Stimulated activated naive CD4-positive, alpha-beta T cell (primary cell): ENCODE measurements at regions not wholly inside any gene's neighbourhood (a gene's known extent, or its start where the extent isn't known, plus 50 kb on each side); places are given as distances from the start of the nearest gene placed in this dataset.

ENCODE experiments used
- DNase-seq, 6 experiments: peaks; one replicate each; lab custom pipeline; 2025; lab: John Stamatoyannopoulos, UW

DNA sequence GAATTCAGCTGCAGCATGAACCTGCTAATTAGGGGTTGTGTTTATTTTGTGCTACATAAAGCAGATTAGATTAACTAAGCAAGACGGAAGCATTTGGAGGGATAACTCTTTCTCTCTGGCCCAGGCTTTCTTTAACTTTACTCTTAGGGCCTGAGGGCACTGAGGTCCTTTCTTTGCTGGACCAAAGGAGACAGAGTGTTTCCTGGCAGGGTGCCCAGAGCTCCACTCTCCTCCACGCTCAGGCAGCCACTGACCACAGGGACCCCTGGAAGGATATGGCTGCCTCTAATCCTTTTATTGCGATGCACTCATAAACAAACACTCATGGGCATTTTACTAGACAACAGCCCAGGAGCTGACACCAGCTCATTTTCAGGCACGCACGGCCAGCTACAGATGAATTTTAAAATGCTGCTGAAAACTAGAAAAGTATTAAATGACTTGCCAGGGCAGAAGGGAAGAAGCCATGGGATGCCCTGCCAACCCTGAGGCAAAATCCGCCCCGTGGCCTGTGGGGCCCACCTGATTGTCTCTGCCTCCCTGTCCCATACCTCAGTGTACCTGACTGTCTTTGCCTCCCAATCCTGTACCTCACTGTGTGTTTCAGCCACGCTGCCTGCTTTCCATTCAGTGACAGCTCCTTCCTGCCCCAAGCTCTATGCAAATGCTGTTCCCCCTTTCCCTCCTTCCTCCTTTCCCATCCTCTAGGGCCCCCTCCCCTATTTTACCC is 192.6 kb upstream of the NAV2 start:
- no peak for DNase-seq

- DNase-seq, result no peak
Observed at GRCh38 chr11:19519353-19519752, 193.3 kb upstream of the NAV2 start.

GRCh38 chr11:19513253-19513652 is 199.4 kb upstream of the NAV2 start:
- no peak for DNase-seq

- no peak for DNase-seq
Observed at GRCh38 chr11:19512618-19513017, 200.0 kb upstream of the NAV2 start.

DNA sequence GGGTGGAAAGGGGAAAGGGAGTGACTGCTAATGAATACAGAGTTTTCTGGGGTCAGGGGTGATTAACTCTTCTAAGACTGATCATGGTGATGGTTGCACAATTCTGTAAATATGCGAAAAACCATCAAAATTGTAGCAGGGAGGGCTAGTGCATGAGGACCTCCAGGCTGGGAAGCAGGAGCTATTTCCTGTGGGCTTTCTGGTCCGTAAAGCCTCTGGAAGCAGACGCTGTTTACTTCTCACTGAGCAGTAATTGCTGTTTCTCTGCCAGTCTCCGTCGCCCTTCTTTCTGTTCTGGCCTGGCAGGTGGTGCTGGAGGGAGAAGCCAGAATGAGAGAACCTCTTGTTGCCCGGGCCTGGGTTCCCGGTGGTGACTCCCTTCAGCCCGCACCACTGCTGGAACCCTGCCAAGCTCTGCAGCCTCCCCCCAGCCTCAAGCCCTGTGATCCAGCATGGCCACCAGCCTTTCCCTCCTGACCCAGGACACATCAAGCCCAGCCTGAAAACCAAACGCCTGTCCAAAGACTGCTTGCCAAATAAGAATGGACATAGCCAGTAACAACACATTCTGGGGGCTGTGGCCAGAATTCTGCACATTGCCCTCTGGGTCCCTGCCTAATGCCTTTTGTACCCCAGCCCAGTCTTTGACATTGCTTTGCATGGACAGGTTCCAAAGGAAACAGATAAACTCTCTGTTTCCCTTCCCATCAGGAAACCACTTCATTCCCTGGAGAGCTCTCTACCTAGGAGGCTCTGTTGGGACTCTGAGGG is 201.0 kb upstream of the NAV2 start:
- no peak for DNase-seq

DNA sequence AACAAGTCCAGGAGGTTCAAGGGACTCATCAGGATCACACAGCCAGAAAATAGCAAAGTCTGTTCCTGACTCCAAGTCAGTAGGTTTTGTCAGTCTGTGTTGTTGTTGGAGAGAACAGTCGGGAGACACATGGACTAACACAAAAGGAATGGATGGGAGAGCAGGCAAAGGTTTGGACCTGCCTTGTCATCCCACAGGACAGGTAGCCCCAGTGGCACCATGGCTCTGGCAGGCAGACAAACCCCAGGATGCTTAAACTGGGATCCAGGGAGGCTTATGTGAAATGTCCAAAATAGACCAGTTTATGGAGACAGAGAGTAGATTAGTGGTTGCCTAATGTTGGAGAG is 201.6 kb upstream of the NAV2 start:
- DNase-seq, result no peak

DNA sequence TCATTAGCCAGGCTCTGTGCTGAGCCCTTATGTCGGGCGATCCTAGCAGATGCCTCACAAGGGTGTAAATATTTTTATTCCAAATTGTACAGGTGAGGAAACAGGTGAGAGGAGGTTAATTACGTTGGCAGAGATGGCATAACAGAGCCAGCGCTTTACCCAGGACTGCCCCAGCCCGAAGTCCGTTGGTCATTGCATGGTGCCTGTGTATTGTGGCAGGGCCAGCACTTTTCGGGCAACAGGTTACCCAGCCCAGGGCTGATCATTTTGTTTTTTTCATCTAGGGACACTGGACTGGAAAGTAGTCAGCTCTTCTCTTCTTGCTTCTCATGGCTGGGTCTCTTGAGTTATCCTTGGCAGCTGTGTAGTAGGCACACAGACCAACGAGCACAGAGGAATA is 202.2 kb upstream of the NAV2 start:
- DNase-seq, result no peak

- no peak for DNase-seq
Observed at GRCh38 chr11:19509215-19509614, 203.4 kb upstream of the NAV2 start.

DNA sequence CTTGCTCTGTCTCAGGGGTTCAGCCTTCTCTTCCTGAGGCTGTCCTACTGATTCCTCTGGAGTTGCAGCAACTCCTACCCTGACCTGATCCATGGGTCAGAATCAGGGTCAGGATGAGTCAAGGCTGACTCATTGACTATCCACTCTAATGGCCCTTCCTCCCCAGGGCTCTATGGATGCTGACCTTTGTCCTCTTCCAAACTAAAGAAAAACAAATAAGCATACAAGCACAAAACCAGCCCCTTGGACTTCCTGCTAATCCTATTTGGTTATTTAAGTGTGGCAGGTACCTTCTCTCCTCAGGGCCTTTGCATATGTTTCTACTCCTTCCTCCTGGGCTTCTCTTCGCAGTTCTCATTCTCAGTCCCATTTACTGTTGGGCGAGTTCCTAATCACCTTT is 204.5 kb upstream of the NAV2 start:
- DNase-seq, result no peak

- no peak for DNase-seq
Observed at GRCh38 chr11:19506816-19507486, 205.7 kb upstream of the NAV2 start.

- no peak for DNase-seq
Observed at GRCh38 chr11:19502691-19503253, 209.9 kb upstream of the NAV2 start.

DNA sequence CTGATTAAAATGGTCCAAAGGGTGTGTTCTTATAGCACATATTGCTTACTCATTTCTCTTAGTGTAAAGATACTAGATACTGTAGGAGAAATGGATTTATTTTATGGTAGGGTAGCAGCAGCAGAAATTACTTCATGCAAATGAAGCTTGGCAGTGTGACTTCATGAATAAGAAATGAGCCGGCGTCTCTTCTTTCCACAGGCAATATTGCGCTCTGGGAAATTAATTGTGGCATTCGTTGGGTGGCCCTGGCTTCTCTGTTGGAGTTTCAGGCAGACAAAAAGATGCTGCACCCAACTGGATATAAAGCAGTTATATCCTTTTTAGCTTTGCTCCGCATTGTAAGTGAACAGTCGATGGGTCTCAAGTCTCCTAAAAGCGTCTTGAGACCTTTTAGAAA is 211.0 kb upstream of the NAV2 start:
- DNase-seq, result no peak

DNA sequence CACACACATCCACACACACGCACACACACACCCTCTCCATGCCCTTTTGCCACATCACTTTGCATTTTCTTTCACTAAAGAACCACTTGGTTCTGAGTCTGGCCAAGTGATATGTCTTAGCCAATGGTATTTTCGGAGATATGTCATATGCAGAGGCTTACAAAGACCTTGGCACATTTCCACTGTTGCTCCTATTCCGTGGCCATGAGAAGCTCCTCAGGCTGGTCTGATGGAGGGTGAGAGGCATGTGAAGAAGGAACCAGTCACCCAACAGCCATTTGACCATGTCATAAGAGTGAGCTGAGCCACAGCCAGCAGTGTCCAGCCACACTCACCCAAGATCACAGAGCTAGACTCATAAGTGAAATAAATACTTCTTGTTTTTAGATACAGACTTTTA is 212.6 kb upstream of the NAV2 start:
- no peak for DNase-seq

DNA sequence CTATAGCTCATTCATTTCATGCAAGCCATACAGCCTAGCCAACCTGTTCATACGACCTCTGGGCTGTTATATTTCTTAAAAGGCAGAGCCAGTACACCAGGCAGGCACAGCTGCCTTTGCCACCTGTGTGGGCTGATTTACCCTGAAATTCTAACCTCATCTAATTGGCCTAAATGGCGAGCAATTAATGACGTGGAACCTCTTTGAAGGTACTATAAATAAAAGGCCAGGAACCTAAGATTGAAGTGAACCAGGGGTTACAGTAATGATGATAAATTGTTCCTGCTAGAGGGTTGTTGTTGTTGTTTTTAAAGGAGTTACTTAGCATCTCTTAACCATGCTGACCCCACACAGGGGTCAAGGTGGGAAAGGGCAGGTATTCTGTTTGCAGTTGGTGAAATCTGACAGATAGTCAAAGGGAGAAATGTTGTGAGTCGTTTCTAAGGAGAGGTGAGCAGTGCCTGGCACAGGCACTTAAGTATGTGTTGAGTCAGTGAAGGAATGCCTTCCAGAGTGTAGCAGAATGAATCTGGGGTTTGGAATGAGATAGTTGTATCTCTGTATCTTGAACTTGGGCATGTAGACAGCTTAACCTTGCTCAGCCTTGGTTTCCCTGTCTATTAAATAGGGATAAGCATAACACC is 213.5 kb upstream of the NAV2 start:
- no peak for DNase-seq

DNA sequence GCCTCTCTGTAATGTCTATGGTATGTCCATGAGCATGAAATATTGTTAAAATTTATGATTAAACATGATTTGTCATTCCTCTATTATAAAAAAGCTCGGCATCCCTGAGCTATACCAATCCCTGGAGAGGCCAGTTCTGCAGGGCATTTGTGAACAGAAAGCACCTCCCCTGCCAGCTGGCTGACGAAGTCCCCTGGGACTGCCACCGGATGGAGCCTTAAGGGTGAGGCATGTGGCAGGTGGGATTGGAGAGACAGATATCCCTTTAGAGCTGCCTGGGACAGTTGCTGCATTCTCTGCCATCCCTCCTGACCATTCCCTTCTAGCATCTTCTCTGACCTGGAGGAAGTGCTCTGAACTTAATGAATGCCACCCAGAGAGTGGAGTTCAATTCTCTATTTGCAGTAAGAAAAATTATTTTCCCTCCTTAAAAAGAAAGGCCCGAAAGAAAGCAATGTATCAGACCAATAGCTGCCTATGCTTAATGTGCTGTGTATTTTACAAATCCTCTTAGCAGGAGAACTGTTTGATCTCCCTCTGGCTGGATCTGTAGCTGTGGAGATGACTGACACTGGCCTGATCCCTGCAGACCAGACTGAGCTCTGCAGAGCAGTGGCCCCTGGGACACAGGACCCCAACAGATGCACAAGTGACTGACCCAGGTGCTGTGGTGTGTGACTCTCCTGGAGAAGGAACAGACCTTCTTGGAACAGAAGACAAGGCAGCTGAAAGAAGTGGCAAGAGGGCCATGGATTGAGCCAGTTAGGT is 219.0 kb upstream of the NAV2 start:
- DNase-seq, result no peak

GRCh38 chr11:19482319-19483100 is 230.1 kb upstream of the NAV2 start:
- no peak for DNase-seq

- DNase-seq, result no peak
Observed at GRCh38 chr11:19480540-19480939, 232.1 kb upstream of the NAV2 start.

- DNase-seq, result no peak
Observed at GRCh38 chr11:19478891-19479290, 233.7 kb upstream of the NAV2 start.

DNA sequence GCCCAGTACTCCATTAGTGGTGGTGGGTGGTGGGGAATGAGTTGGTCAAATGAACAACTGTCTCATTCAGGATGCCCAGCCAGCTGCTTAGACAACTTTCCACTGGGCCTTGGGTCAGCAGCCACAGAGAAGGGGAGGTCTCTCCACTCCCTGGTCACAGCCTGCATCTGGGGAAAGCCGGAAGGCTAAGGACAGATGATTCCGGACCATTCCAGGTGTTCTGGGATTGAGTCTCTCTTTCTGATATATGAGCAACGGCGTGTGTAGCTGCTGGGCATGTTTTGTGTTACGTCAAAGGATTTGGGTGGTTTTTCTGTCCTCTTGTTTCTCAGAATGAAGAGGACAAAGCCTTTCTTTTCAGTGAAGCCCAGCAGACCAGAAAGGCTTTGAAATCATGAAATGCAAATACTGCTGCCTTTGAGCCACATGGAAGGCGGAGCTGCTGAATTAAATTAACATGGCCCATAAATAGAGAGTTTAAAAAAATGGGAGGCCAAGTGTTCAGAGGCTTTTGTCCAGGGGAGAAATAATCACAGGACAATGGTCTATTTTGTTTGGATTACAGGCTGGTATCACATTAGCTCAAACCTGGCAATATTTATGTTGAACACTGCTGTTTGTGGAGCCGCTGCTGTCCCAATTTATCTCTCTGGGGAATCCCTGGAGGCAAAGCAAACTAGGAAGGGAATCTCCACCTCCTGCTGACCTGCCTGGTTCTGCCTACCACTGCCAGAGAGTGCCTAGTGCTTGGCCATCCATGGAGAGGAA is 234.4 kb upstream of the E2F8 start:
- no peak for DNase-seq

GRCh38 chr11:19474211-19474610 is 233.5 kb upstream of the E2F8 start:
- DNase-seq, result no peak
